HG03097 (cell line): ENCODE measurements at regions not wholly inside any gene's neighbourhood (a gene's known extent, or its start where the extent isn't known, plus 50 kb on each side); places are given as distances from the start of the nearest gene placed in this dataset.

Source experiments
- ATAC-seq: cut with Tn5 transposase; IDR thresholded peaks from one replicate; pipeline ENCODE4 v1.9.1; 2021; ENCODE audit not compliant: unreplicated experiment, low FRiP score

GRCh38 chr12:116400636-116401372 is 123.3 kb upstream of the MED13L start:
- ATAC-seq = no peak

- no peak for ATAC-seq
Measured at GRCh38 chr12:116401565-116401964, 124.1 kb upstream of the MED13L start.

- ATAC-seq = no peak
Measured at GRCh38 chr12:116402163-116402939, 124.9 kb upstream of the MED13L start.

- no peak for ATAC-seq
Measured at GRCh38 chr12:116403546-116403945, 126.1 kb upstream of the MED13L start.

- no peak for ATAC-seq
Measured at GRCh38 chr12:116404247-116404646, 126.8 kb upstream of the MED13L start.

- ATAC-seq = no peak
Measured at GRCh38 chr12:116404913-116405611, 127.6 kb upstream of the MED13L start.

GRCh38 chr12:116406529-116406928 is 129.0 kb upstream of the MED13L start:
- no peak for ATAC-seq

GRCh38 chr12:116408489-116409250 is 131.2 kb upstream of the MED13L start:
- ATAC-seq = no peak

- ATAC-seq = no peak
Measured at GRCh38 chr12:116411977-116412376, 134.5 kb upstream of the MED13L start.

GRCh38 chr12:116414891-116415290 is 137.4 kb upstream of the MED13L start:
- no peak for ATAC-seq

GRCh38 chr12:116415408-116416108 is 138.1 kb upstream of the MED13L start:
- no peak for ATAC-seq

- no peak for ATAC-seq
Measured at GRCh38 chr12:116416166-116416565, 138.7 kb upstream of the MED13L start.

- ATAC-seq = no peak
Measured at GRCh38 chr12:116418551-116418950, 140.6 kb upstream of the MAP1LC3B2 start.

GRCh38 chr12:116420227-116420880 is 138.8 kb upstream of the MAP1LC3B2 start:
- no peak for ATAC-seq

GRCh38 chr12:116421785-116422538 is 137.2 kb upstream of the MAP1LC3B2 start:
- no peak for ATAC-seq

GRCh38 chr12:116423094-116423493 is 136.1 kb upstream of the MAP1LC3B2 start:
- no peak for ATAC-seq

GRCh38 chr12:116425256-116426193 is 133.7 kb upstream of the MAP1LC3B2 start:
- ATAC-seq = no peak
